Keratinocyte (primary cell): ENCODE measurements at regions not wholly inside any gene's neighbourhood (a gene's known extent, or its start where the extent isn't known, plus 50 kb on each side); places are given as distances from the start of the nearest gene placed in this dataset.

Experiments
- DNase-seq: peaks from one replicate; pipeline ENCODE4 v3.0.0-alpha.2; 2011; ENCODE audit warnings: low read depth, missing footprints, low spot score
- FAIRE-seq: peaks from 2 replicates; lab custom pipeline; 2011; peaks lifted over from hg19 to GRCh38; lab: Jason Lieb, UNC
- H2AFZ ChIP-seq: 2 replicates; pipeline ENCODE4 v1.6.0; 2012; ENCODE audit warnings: low read length, control low read depth, inconsistent platforms; ENCODE audit not compliant: control insufficient read depth
- H3K27ac ChIP-seq: 2 replicates; pipeline ENCODE4 v1.5.1; 2011; ENCODE audit warnings: low read length; ENCODE audit not compliant: control insufficient read depth, insufficient read depth
- H3K27me3 ChIP-seq: 3 replicates; pipeline ENCODE4 v1.6.0; 2011; ENCODE audit warnings: low read length; ENCODE audit not compliant: control insufficient read depth, insufficient read depth; ENCODE audit errors: extremely low read depth
- H3K36me3 ChIP-seq, 2 experiments: 2 replicates in 1 of 2; 3 replicates in 1 of 2; pipeline ENCODE4 v1.5.1; 2011; ENCODE audit warnings: low read length in 2 of 2, mild to moderate bottlenecking in 1 of 2; ENCODE audit not compliant: control insufficient read depth in 2 of 2, insufficient read depth in 2 of 2; ENCODE audit errors: extremely low read depth in 1 of 2
- H3K4me1 ChIP-seq: 3 replicates; pipeline ENCODE4 v1.5.1; 2011; ENCODE audit warnings: low read length; ENCODE audit not compliant: control insufficient read depth, insufficient read depth; ENCODE audit errors: extremely low read depth
- H3K4me2 ChIP-seq: 3 replicates; pipeline ENCODE4 v1.6.0; 2011; ENCODE audit warnings: low read depth, low read length; ENCODE audit not compliant: control insufficient read depth, insufficient read depth; ENCODE audit errors: extremely low read depth
- H3K4me3 ChIP-seq, 3 experiments: fragments of 200-600 bp in 1 of 3; sonication (generic) in 1 of 3; 2 replicates in 2 of 3; 3 replicates in 1 of 3; pipeline ENCODE4 v1.5.1; 2011 to 2016; ENCODE audit warnings: low read length in 3 of 3, mild to moderate bottlenecking in 3 of 3, control low read depth in 2 of 3, inconsistent platforms in 1 of 3, low read depth in 1 of 3, mixed read lengths in 1 of 3, mixed run types in 1 of 3, moderate library complexity in 1 of 3; ENCODE audit not compliant: control insufficient read depth in 2 of 3, insufficient read depth in 2 of 3; ENCODE audit errors: extremely low read depth in 1 of 3
- H3K79me2 ChIP-seq: 2 replicates; pipeline ENCODE4 v1.6.0; 2012; ENCODE audit warnings: low read length; ENCODE audit not compliant: control insufficient read depth, insufficient read depth
- H3K9ac ChIP-seq: 3 replicates; pipeline ENCODE4 v1.6.0; 2011; ENCODE audit warnings: low read length; ENCODE audit not compliant: control insufficient read depth, insufficient read depth; ENCODE audit errors: extremely low read depth
- H3K9me1 ChIP-seq: 3 replicates; pipeline ENCODE4 v1.6.0; 2011; ENCODE audit warnings: low read length; ENCODE audit not compliant: control insufficient read depth, insufficient read depth; ENCODE audit errors: extremely low read depth
- H3K9me3 ChIP-seq: 2 replicates; pipeline ENCODE4 v1.5.1; 2012; ENCODE audit warnings: low read depth, low read length; ENCODE audit not compliant: control insufficient read depth
- H4K20me1 ChIP-seq: 3 replicates; pipeline ENCODE4 v1.6.0; 2011; ENCODE audit warnings: low read length; ENCODE audit not compliant: control insufficient read depth, insufficient read depth; ENCODE audit errors: extremely low read depth
- EZH2 ChIP-seq: IDR thresholded peaks from one replicate; pipeline ENCODE4 v1.6.1; 2012; ENCODE audit warnings: inconsistent platforms, mild to moderate bottlenecking, low read length, moderate library complexity
- dilution Hi-C: fragments of 300-500 bp; cut with MboI; formaldehyde crosslinking; loops from one replicate; pipeline ENCODE4 v1.7.0; 2020; ENCODE audit warnings: low sequenced_read_pairs; ENCODE audit not compliant: extremely low pct_ligation_motif_present
- TF ChIP-seq, protein P1 (sequence below), 3 experiments: IDR thresholded peaks in 1 of 3; conservative IDR thresholded peaks in 1 of 3; optimal IDR thresholded peaks in 1 of 3; 2 replicates in 2 of 3; 3 replicates in 1 of 3; pipeline versions ENCODE3 to v1.5.1; 2011; ENCODE audit warnings: low read length in 3 of 3, mild to moderate bottlenecking in 3 of 3, moderate library complexity in 2 of 3, control low read depth in 1 of 3, inconsistent platforms in 1 of 3; ENCODE audit not compliant: insufficient read depth in 2 of 3; ENCODE audit errors: extremely low read depth in 1 of 3

DNA sequence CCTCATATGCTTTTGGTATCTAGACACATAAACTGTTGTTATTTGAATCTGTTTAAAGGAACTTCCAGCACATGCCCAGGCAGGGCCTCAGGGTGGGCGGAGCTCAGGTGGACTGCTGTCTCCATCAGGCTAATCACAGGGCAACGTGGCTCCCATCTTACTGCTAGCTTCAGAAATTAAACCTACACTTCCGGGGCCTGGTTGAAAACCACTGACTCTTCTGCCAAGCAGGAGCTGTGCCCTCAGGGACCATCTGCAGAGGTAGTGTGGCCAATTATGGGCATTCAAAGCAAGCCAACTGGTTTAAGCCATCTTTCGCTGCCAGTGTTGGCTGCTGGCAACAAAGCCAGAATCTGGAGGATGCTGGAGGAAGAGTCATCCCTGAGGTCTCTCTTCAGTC is 97.5 kb downstream of the TMX1 start:
- no peaks in the 10 kb centered on the region for H3K27me3 ChIP-seq
- no peaks in the 10 kb centered on the region for H4K20me1 ChIP-seq
- H3K9ac ChIP-seq: no peak overlapping the region
- TF ChIP-seq, protein P1, sequence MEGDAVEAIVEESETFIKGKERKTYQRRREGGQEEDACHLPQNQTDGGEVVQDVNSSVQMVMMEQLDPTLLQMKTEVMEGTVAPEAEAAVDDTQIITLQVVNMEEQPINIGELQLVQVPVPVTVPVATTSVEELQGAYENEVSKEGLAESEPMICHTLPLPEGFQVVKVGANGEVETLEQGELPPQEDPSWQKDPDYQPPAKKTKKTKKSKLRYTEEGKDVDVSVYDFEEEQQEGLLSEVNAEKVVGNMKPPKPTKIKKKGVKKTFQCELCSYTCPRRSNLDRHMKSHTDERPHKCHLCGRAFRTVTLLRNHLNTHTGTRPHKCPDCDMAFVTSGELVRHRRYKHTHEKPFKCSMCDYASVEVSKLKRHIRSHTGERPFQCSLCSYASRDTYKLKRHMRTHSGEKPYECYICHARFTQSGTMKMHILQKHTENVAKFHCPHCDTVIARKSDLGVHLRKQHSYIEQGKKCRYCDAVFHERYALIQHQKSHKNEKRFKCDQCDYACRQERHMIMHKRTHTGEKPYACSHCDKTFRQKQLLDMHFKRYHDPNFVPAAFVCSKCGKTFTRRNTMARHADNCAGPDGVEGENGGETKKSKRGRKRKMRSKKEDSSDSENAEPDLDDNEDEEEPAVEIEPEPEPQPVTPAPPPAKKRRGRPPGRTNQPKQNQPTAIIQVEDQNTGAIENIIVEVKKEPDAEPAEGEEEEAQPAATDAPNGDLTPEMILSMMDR (optimal IDR thresholded peaks at IDR 0.05 in 1 of 3, IDR thresholded peaks at IDR 0.05 in 1 of 3, conservative IDR thresholded peaks at IDR 0.05 in 1 of 3; ENCODE audit: extremely low read depth in 1 of 3, insufficient read depth in 2 of 3, low read length in 3 of 3): no peak
- TF ChIP-seq EZH2: no peak
- no peak overlapping the region for H3K4me3 ChIP-seq
- DNase-seq (peak; percentile 66), FAIRE-seq (peak; percentile 99)
- H2AFZ ChIP-seq: peak overlapping the region; percentile 67
- dilution Hi-C loops: no loop called here
- H3K9me3 ChIP-seq: no peaks in the 10 kb centered on the region
- no peaks in the 10 kb centered on the region for H3K36me3 ChIP-seq
- H3K4me2 ChIP-seq: peak overlapping the region; percentile 43
- no peaks in the 10 kb centered on the region for H3K79me2 ChIP-seq
- H3K27ac ChIP-seq: peak overlapping the region; percentile 48
- no peaks in the 10 kb centered on the region for H3K9me1 ChIP-seq
- peaks cover 54% of the 10 kb centered on the region for H3K4me1 ChIP-seq

DNA sequence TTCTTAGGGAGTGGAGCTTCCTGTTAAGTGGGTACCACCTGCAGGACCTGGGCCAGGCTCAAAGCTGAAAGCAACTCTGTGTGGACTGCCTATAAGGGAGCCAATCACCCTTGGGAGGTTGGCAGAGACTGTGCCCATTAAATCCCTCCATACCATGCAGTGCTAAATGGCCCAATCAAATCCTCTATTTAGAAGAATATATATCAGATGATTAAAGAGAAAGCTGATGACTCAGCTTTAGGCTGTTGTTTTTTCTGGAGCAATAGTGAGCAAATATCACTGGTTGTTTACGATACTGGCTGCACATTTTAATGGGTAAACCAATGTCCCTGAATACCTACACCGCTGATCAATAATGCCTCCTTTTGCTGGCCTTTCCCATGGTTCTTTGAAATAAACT is 101.3 kb downstream of the TMX1 start:
- no peak for TF ChIP-seq EZH2
- TF ChIP-seq, protein P1 (optimal IDR thresholded peaks at IDR 0.05 in 1 of 3, IDR thresholded peaks at IDR 0.05 in 1 of 3, conservative IDR thresholded peaks at IDR 0.05 in 1 of 3; ENCODE audit: extremely low read depth in 1 of 3, insufficient read depth in 2 of 3, low read length in 3 of 3): no peak
- Histone ChIP-seq H3K79me2 (no peaks in the 10 kb centered on the region), H3K4me2 (peak overlapping the region; percentile 23), H4K20me1 (no peaks in the 10 kb centered on the region), H3K36me3 (no peaks in the 10 kb centered on the region), H3K27me3 (no peaks in the 10 kb centered on the region), H3K4me3 (no peak overlapping the region), H3K9ac (peak overlapping the region; percentile 1), H3K9me1 (no peaks in the 10 kb centered on the region), H3K27ac (peak overlapping the region; percentile 86), H3K4me1 (peaks cover 31% of the 10 kb centered on the region), H2AFZ (no peak overlapping the region), H3K9me3 (no peaks in the 10 kb centered on the region)
- dilution Hi-C loops: no loop called here
- DNase-seq (no peak), FAIRE-seq (peak; percentile 26)
